ENCODE measurements at regions not wholly inside any gene's neighbourhood (a gene's known extent, or its start where the extent isn't known, plus 50 kb on each side); places are given as distances from the start of the nearest gene placed in this dataset.
"Not testable (repeated sequence)": the region's sequence is repeated elsewhere in the genome, so short reads cannot be mapped to it uniquely, and the experiment has no call there.

DNA sequence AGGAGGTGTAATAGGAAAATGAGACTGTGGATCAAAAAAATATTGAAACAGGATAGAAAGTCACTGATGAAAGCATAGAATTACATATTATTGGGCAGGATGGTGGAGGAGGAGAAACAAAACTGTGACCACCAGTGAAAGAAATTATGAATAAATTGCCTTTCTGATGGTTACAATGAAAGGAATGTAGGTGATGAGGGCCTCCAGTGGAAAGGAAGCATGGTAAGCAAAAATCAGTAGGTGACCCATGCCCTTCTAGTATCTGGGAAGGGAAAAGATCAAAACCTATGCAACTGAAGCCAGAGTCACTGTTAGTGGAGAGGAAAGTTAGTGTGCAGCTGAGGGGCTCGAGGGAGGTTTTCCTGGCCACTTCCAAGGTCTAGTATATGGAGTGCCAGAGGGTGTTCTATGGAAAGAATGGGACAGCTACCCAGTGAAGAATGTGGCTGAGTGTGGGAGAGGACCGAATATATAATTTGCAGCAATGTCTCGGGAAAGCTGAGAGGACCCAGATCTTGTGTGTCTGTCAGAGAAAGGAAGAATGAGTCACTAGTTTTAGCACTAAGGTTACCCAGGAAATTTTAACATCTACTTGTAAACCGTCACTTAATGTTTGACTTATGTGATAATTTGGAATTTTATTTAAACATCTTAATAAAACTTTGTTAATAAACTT lies 146.2 kb downstream of the NFKBIZ start:
- intact Hi-C loops (cut with micrococcal nuclease): no loop called here

- intact Hi-C loops (cut with micrococcal nuclease): no loop called here
These were observed 147.5 kb downstream of the NFKBIZ start for GRCh38 chr3:101996832-101997231.

DNA sequence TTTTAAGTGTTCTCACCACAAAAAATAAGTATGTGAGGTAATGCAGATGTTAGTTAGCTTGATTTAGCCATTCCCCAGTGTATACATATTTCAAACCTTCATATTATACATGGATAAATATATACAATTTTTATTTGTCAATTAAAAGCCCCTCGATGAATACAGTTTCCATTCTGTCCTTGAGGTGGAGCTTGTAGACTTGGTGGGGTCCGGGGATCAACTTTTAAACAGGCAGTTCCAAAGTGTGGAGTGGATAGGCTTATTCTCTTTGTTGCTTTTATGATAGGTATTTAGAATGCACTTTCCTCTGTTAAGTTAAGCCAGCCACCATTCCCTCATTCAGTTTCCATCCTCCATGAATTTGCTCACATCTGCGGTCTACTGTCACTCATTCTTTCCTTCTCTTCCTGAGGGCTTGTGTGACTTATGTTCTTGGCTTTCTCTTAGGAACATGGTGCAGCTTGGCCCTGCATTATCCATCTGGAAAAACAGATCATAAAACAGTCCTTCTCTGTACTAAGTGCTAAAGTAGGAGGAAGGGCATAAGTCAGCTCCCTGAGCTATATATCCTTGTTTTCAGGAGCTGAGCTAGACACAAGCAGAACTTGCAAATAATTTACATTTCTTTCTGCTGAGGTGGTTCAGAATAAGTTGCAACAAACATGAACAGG lies 149.1 kb downstream of the NFKBIZ start:
- intact Hi-C loops (cut with micrococcal nuclease): no loop called here

DNA sequence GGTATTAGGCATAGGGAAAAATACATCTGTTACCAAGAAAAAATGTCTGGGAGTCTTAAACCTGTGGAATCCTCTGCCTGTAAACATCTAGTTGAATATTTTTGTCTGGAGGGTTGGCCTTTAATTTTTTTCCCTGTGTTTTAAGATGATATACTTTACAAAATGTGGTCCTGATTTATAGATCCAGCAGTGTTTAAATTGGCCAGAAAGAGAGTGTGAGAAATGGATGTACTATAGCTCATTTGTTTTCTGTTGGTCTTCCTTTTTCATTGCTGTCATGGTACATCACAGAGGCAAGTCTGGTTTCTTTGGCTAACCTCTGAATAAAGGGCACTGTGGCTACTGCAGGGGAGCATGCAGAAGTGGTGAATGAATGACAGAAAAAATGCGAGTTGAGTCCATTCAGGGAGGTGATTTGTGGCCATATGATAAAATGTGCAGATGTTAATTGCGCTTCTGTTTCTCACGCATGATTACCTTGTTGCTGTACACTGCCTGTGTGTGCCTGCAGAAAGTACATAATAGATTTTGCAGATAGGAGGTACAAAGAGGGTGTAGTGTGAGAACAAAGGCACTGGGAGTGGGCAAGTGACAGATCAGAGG lies 150.0 kb downstream of the NFKBIZ start:
- intact Hi-C loops (cut with micrococcal nuclease): no loop called here

- intact Hi-C loops (cut with micrococcal nuclease): no loop called here
These were observed 151.4 kb downstream of the NFKBIZ start for GRCh38 chr3:102000620-102001209.

GRCh38 chr3:102002056-102002455 lies 152.7 kb downstream of the NFKBIZ start:
- intact Hi-C loops (cut with micrococcal nuclease): no loop called here

GRCh38 chr3:102004561-102004960 lies 155.2 kb downstream of the NFKBIZ start:
- intact Hi-C loops (cut with micrococcal nuclease): no loop called here

DNA sequence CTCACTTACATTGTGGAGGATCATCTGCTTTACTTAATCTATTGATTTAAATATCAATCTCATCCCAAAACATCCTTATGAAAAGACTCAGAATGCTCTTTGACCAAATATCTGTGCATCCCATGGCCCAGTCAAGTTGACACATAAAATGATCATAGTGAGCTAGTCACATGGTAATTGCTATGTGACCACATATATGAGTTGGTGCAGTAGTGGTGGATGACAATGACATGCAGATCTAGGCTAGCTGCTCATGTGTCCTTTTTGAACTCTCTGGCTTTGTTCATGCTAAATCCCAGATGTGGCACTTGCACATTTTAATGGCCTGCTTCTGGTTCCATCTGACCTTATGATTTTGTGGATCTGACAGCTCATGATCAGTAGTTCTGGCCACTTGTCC lies 156.2 kb downstream of the NFKBIZ start:
- intact Hi-C loops (cut with micrococcal nuclease): no loop called here

GRCh38 chr3:102006812-102007485 lies 157.6 kb downstream of the NFKBIZ start:
- intact Hi-C loops (cut with micrococcal nuclease): no loop called here

DNA sequence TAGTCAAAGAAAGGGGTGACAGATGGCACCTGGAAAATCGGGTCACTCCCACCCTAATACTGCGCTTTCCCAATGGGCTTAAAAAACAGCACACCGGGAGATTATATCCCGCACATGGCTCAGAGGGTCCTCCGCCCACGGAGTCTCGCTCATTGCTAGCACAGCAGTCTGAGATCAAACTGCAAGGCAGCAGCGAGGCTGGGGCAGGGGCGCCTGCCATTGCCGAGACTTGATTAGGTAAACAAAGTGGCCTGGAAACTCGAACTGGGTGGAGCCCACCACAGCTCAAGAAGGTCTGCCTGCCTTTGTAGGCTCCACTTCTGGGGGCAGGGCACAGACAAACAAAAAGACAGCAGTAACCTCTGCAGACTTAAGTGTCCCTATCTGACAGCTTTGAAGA lies 159.1 kb downstream of the NFKBIZ start:
- intact Hi-C loops (cut with micrococcal nuclease): not testable (repeated sequence)

GRCh38 chr3:102016417-102016816 lies 167.1 kb downstream of the NFKBIZ start:
- intact Hi-C loops (cut with micrococcal nuclease): no loop called here

GRCh38 chr3:102017784-102018183 lies 168.5 kb downstream of the NFKBIZ start:
- intact Hi-C loops (cut with micrococcal nuclease): no loop called here

- intact Hi-C loops (cut with micrococcal nuclease): no loop called here
These were observed 169.2 kb downstream of the NFKBIZ start for GRCh38 chr3:102018551-102018950.

- intact Hi-C loops (cut with micrococcal nuclease): no loop called here
These were observed 171.4 kb downstream of the NFKBIZ start for GRCh38 chr3:102020735-102021134.

- intact Hi-C loops (cut with micrococcal nuclease): no loop called here
These were observed 175.1 kb downstream of the NFKBIZ start for GRCh38 chr3:102024270-102024904.

DNA sequence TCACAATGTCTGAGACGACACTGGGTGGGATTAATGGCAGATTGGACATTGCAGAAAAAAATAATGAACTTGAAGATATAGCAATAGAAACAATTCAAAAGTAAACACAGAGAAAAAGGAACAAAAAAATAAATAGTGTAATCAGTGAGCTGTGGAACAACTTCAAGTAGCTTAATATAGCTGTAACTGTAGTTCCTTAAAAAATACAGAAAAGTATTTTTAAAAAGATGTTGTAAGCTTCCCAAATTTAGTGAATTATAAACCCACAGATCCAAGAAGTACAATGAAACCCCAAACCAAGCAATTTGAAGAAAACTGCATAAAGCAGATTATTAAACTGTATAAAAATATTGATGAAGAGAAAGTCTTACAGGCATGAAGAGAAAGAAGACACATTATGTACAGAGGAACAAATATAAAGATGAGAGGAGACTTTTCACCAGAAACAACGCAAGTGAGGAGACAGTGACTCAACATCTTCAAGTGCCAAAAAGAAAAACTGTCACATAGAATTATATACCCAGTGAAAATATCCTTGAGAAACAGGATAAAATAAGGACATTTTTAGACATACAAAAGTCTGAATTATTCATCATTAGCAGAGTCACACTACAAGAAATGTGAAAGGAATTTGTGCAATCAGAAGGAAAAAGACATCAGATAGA lies 176.4 kb downstream of the NFKBIZ start:
- intact Hi-C loops (cut with micrococcal nuclease): no loop called here

DNA sequence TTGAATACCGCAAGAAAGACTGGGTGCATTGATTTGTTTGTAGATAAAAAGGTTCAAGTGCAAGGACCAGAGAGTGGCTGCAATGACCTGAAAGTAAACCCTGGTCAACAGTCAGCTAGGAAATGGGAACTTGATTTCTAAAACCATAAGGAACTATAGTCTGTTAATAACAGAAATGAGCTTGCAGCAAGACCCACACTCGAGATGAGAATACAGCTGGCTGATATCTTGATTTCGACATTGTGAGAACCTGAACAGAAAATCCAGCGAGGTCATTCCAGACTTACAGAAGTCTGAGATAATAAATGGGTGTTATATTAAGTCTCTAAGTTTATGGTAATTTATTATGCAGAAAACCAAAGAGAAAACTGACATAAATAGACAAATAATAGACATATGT lies 177.3 kb downstream of the NFKBIZ start:
- intact Hi-C loops (cut with micrococcal nuclease): no loop called here

GRCh38 chr3:102030661-102031060 lies 181.3 kb downstream of the NFKBIZ start:
- intact Hi-C loops (cut with micrococcal nuclease): no loop called here

DNA sequence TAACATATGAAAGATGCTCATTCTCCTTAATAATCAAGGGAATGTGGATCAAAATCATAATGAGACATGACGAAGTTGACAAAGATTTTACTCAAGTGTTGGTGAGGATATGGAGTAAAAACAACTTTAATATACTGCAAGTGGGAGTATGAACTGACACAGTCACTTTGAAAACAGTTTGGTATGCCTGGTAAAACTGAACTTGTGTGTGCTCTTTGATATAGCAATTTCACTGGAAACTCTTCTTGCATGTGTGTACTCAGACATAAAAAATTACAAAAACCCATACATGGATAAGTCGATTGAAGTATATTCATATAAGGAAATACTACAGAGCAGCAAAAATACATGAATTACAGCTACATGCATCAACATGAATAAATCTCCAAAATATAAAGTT lies 182.5 kb downstream of the NFKBIZ start:
- intact Hi-C loops (cut with micrococcal nuclease): no loop called here

GRCh38 chr3:102032491-102033383 lies 183.4 kb downstream of the NFKBIZ start:
- intact Hi-C loops (cut with micrococcal nuclease): no loop called here
